ENCODE measurements at regions not wholly inside any gene's neighbourhood (a gene's known extent, or its start where the extent isn't known, plus 50 kb on each side); places are given as distances from the start of the nearest gene placed in this dataset.
"Not testable (repeated sequence)": the region's sequence is repeated elsewhere in the genome, so short reads cannot be mapped to it uniquely, and the experiment has no call there.

DNA sequence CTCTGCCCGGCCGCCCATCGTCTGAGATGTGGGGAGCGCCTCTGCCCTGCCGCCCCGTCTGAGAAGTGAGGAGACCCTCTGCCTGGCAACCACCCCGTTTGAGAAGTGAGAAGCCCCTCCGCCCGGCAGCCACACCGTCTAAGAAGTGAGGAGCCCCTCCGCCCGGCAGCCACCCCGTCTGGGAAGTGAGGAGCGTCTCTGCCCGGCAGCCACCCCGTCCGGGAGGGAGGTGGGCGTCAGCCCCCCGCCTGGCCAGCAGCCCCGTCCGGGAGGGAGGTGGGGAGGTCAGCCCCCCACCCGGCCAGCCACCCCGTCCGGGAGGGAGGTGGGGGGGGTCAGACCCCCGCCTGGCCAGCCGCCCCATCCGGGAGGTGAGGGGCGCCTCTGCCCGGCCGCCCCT lies 63.0 kb upstream of the IGFBP7 start:
- not testable (repeated sequence) for H3K4me1 ChIP-seq (replicated peaks); H3K36me3 ChIP-seq; H3K27ac ChIP-seq; H3K4me3 ChIP-seq; DNase-seq (ENCODE audit: low read depth in 1 of 2, low spot score in 2 of 2); H3K9me3 ChIP-seq (replicated peaks)
- peaks cover 19% of the 10 kb centered on the region; the same call in 1 of the 2 replicates for H3K27me3 ChIP-seq (replicated peaks)

- no peaks in the 10 kb centered on the region for H3K36me3 ChIP-seq
- DNase-seq (ENCODE audit: low read depth in 1 of 2, low spot score in 2 of 2): no peak
- no peaks in the 10 kb centered on the region for H3K4me1 ChIP-seq (replicated peaks)
- peaks cover 19% of the 10 kb centered on the region; the same call in 1 of the 2 replicates for H3K27me3 ChIP-seq (replicated peaks)
- no peaks in the 10 kb centered on the region; the same call in 1 of the 2 replicates for H3K9me3 ChIP-seq (replicated peaks)
- H3K4me3 ChIP-seq: no peak overlapping the region
- no peak overlapping the region for H3K27ac ChIP-seq
Observed at GRCh38 chr4:57172065-57172464, 61.9 kb upstream of the IGFBP7 start.

DNA sequence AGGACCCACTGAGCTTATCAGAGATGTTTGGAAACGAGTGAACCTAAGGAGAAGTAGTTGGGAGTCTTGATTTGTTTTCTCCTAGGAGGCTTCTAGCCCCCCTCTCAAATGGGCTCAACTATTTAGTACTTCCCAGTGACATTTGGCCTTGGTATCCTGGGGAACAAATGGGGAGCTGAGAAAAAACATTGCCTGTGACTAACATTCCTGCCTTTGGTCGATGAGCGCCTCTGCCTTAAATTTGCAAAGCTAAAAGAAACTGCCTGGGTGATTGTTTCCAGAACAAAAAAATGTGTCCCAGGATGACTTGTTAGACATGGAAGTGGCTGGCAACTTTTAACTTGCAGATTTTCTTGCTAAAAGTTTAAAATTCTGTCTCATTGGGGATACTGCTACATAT lies 58.8 kb upstream of the IGFBP7 start:
- DNase-seq (ENCODE audit: low read depth in 1 of 2, low spot score in 2 of 2): no peak
- Histone ChIP-seq H3K36me3 (no peaks in the 10 kb centered on the region), H3K27ac (no peak overlapping the region), H3K27me3 (replicated peaks) (peaks cover 10% of the 10 kb centered on the region; the same call in 1 of the 2 replicates), H3K4me3 (no peak overlapping the region), H3K9me3 (replicated peaks) (no peaks in the 10 kb centered on the region; the same call in 1 of the 2 replicates), H3K4me1 (replicated peaks) (0 out of 2 replicates have a peak, but pooled peaks cover 3% of the 10 kb centered on the region)

- H3K27me3 ChIP-seq (replicated peaks): peaks cover 4% of the 10 kb centered on the region; the same call in 1 of the 2 replicates
- H3K4me1 ChIP-seq (replicated peaks): peaks cover 9% of the 10 kb centered on the region
- H3K27ac ChIP-seq: peak overlapping the region; percentile 33
- DNase-seq (ENCODE audit: low read depth in 1 of 2, low spot score in 2 of 2): peak; percentile 84 to 89
- H3K4me3 ChIP-seq: peak overlapping the region; percentile 45
- H3K36me3 ChIP-seq: no peaks in the 10 kb centered on the region
- H3K9me3 ChIP-seq (replicated peaks): no peaks in the 10 kb centered on the region
Observed at GRCh38 chr4:57163530-57164459, 53.6 kb upstream of the IGFBP7 start.

- Histone ChIP-seq H3K4me1 (replicated peaks) (peaks cover 9% of the 10 kb centered on the region), H3K36me3 (no peaks in the 10 kb centered on the region), H3K9me3 (replicated peaks) (no peaks in the 10 kb centered on the region), H3K4me3 (no peak overlapping the region), H3K27ac (no peak overlapping the region), H3K27me3 (replicated peaks) (0 out of 2 replicates have a peak, but pooled peaks cover 4% of the 10 kb centered on the region)
- no peak for DNase-seq (ENCODE audit: low read depth in 1 of 2, low spot score in 2 of 2)
Observed at GRCh38 chr4:57162499-57163019, 52.4 kb upstream of the IGFBP7 start.

All from SJSA1 (cell line).